ENCODE measurements at regions not wholly inside any gene's neighbourhood (a gene's known extent, or its start where the extent isn't known, plus 50 kb on each side); places are given as distances from the start of the nearest gene placed in this dataset.

- Histone ChIP-seq H3K4me3 (no peak overlapping the region), H3K27ac (no peak overlapping the region)
These were observed 206.0 kb downstream of the NCK2 start for GRCh38 chr2:105950521-105951383.

GRCh38 chr2:105943977-105944376, 199.3 kb downstream of the NCK2 start:
- H3K27ac ChIP-seq = no peak overlapping the region
- no peak overlapping the region for H3K4me3 ChIP-seq

Data from skin epidermis (tissue), 12 donors.